NB4 (cell line): ENCODE measurements at regions not wholly inside any gene's neighbourhood (a gene's known extent, or its start where the extent isn't known, plus 50 kb on each side); places are given as distances from the start of the nearest gene placed in this dataset.

Source experiments
- CTCF ChIP-seq: IDR thresholded peaks from one replicate; pipeline ENCODE4 v1.5.1; 2012; ENCODE audit warnings: low read depth, low read length
- MYC ChIP-seq: IDR thresholded peaks from 2 replicates; pipeline ENCODE4 v1.6.1; 2011; ENCODE audit warnings: low read depth, low read length
- POLR2A ChIP-seq: IDR thresholded peaks from 2 replicates; pipeline ENCODE4 v1.6.1; 2011; ENCODE audit warnings: mild to moderate bottlenecking; ENCODE audit not compliant: insufficient read length; ENCODE audit errors: extremely low read depth
- TF ChIP-seq, protein P1 (sequence below): IDR thresholded peaks from 2 replicates; pipeline ENCODE4 v1.6.1; 2011; ENCODE audit warnings: low read depth, low read length

DNA sequence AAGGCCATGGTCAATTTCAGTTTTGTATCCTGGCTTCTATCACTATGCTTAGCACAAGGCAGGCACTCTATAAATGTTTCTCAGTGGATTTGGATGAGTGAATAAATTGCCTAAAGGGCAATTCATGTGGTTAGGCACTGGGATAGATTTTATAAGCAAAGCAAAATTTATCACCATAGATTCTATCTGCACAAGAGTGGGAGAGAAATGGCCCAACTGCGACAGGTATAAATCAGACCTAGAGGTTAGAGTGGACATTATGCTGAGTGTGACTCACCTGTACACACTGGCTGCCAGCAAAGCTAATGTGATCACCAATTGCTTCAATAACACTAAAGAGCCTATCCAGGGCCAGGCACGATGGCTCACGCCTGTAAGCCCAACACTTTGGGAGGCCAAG is 514.0 kb downstream of the BUD13 start:
- no peak for TF ChIP-seq CTCF
- no peak for TF ChIP-seq POLR2A
- TF ChIP-seq, protein P1, sequence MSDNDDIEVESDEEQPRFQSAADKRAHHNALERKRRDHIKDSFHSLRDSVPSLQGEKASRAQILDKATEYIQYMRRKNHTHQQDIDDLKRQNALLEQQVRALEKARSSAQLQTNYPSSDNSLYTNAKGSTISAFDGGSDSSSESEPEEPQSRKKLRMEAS: no peak
- no peak for TF ChIP-seq MYC
